ENCODE measurements at regions not wholly inside any gene's neighbourhood (a gene's known extent, or its start where the extent isn't known, plus 50 kb on each side); places are given as distances from the start of the nearest gene placed in this dataset.

DNA sequence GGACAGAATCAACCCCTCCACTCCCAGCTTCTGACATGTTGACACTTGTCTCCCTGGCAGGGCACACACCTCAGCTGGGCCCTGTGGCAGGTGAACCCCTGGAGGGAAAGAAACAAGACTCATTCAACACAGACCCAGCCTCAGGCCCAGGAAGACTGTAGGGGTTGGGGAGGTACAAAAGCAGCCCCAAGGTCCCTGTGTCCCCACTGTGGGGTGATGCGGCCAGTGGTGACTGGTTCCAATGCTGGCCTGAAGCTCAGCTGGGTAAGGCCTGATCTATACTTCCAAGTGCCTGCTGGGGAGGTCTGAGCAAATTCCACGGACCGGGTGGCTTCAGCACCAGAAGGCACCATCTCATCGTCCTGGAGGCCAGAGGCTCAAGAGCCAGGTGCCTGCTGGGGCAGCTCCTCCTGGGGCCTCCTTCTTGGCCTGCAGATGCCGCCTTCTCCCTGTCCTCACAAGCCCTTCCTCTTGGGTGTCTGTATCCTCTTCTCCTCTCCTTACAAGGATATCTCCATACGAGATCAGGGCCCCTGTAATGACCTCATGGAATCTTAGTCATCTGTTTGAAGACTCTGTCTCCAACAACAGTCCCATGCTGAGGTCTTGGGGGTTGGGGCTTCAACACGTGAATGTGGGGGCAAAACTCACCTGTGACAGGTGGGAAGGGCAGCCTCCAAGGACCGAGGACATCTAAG is 1492.1 kb downstream of the BRD1 start:
- DNase-seq (ENCODE audit: low read depth): no peak
- H3K4me3 ChIP-seq (ENCODE audit: low read depth, low read length): no peak overlapping the region
- TF ChIP-seq, protein P1, sequence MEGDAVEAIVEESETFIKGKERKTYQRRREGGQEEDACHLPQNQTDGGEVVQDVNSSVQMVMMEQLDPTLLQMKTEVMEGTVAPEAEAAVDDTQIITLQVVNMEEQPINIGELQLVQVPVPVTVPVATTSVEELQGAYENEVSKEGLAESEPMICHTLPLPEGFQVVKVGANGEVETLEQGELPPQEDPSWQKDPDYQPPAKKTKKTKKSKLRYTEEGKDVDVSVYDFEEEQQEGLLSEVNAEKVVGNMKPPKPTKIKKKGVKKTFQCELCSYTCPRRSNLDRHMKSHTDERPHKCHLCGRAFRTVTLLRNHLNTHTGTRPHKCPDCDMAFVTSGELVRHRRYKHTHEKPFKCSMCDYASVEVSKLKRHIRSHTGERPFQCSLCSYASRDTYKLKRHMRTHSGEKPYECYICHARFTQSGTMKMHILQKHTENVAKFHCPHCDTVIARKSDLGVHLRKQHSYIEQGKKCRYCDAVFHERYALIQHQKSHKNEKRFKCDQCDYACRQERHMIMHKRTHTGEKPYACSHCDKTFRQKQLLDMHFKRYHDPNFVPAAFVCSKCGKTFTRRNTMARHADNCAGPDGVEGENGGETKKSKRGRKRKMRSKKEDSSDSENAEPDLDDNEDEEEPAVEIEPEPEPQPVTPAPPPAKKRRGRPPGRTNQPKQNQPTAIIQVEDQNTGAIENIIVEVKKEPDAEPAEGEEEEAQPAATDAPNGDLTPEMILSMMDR (IDR thresholded peaks at IDR 0.05; ENCODE audit: low read depth, low read length, missing control alignments): no peak

- TF ChIP-seq, protein P1 (IDR thresholded peaks at IDR 0.05; ENCODE audit: low read depth, low read length, missing control alignments): no peak
These were observed 1492.7 kb downstream of the BRD1 start for GRCh38 chr22:48334971-48335370.

DNA sequence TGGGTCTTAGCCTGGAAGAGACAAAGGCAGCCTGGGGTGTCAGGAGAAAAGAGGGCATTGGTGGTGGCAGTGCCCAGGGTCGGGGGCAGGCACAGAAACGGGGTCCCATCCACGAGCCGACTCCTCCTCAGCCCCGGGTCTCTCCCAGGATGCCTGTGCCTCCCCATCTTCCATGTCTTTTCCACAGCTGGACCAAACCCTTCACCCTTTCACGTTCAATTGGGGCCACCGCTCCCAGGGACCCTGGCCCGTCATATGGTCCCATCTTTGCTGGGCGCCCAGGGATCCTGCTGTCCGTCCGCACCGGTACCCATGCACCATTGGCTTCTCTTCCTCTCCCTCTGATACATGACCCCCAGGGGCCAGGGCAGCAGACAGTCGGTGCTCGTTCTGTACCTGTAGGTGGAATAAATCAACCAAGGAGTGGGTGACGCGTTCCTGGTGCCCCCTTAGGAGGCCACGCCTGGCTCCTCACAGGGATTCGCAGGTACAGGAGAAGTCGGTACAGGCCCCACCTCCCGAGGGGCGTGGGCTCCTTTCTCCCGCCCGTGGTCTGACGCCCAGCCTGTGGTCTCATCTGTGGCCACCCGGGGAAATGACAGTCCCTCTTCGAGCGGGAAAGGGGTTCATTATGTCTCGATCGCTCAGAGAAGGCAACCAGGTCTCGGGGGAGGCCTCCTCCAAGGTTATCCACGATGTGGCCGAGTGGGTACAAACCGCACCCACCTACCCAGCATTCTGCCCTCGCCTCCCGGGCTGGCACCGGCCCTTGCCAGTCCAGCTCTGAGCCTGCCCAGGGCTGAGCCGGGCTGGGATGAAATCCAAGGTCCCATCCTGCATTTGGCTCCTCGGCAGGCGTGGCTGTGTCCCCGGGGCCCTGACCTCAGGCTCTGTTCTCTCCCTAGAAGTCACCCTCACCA is 1493.6 kb downstream of the BRD1 start:
- no peak for DNase-seq (ENCODE audit: low read depth)
- TF ChIP-seq, protein P1 (IDR thresholded peaks at IDR 0.05; ENCODE audit: low read depth, low read length, missing control alignments): no peak
- H3K4me3 ChIP-seq (ENCODE audit: low read depth, low read length): no peak overlapping the region

More at GRCh38 chr22:48334971-48335370, 1492.7 kb downstream of the BRD1 start:
- H3K4me3 ChIP-seq (ENCODE audit: low read depth, low read length): no peak overlapping the region
- no peak for DNase-seq (ENCODE audit: low read depth)

- H3K4me3 ChIP-seq (ENCODE audit: low read depth, low read length): no peak overlapping the region
- no peak for DNase-seq (ENCODE audit: low read depth)
These were observed 1494.3 kb downstream of the BRD1 start for GRCh38 chr22:48333323-48333763.

DNA sequence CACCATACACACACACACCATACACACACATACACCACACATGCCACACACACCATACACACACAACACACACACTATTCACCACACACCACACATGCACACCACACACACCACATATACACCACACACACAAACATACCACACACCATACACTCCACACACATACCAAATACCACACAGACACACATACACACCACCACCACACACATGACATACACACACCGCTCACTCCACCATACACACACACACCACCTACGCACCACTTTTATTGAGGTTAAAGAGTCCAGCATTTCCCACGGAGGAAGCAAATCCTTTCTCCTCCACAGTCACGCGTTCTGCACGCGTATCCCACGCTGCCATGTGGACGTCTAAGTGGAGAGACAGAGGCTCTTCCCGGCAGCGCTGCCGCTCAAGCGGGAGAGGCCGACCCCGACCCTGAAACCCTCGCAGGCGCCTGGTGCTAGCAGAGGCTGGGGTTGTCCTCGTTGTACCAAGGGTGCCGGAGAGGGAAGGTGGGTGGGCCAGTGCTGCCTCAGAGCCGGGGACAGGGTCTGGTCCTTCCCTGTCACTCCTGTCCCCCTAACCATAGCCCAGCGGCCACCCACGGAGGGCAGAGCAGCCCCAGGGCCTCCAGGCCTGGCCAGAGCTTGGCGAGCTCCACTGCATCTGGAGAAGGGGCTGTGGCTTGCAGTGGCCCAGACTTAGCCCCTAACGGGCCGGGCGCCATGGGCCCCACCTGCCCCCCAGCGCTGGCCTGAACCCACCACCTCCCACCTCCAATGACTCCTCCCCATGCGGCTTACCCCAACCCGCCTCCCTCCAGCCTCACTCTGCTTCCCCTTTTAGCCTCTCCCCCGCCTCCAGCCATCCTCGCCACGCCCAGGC is 1495.0 kb downstream of the BRD1 start:
- no peak overlapping the region for H3K4me3 ChIP-seq (ENCODE audit: low read depth, low read length)
- TF ChIP-seq, protein P1 (IDR thresholded peaks at IDR 0.05; ENCODE audit: low read depth, low read length, missing control alignments): no peak
- DNase-seq (ENCODE audit: low read depth): no peak

More at GRCh38 chr22:48333323-48333763, 1494.3 kb downstream of the BRD1 start:
- TF ChIP-seq, protein P1 (IDR thresholded peaks at IDR 0.05; ENCODE audit: low read depth, low read length, missing control alignments): no peak

GRCh38 chr22:48331691-48332220 is 1495.9 kb downstream of the BRD1 start:
- no peak overlapping the region for H3K4me3 ChIP-seq (ENCODE audit: low read depth, low read length)
- TF ChIP-seq, protein P1 (IDR thresholded peaks at IDR 0.05; ENCODE audit: low read depth, low read length, missing control alignments): no peak
- no peak for DNase-seq (ENCODE audit: low read depth)
